ENCODE measurements at regions not wholly inside any gene's neighbourhood (a gene's known extent, or its start where the extent isn't known, plus 50 kb on each side); places are given as distances from the start of the nearest gene placed in this dataset.
"Not testable (repeated sequence)": the region's sequence is repeated elsewhere in the genome, so short reads cannot be mapped to it uniquely, and the experiment has no call there.

DNA sequence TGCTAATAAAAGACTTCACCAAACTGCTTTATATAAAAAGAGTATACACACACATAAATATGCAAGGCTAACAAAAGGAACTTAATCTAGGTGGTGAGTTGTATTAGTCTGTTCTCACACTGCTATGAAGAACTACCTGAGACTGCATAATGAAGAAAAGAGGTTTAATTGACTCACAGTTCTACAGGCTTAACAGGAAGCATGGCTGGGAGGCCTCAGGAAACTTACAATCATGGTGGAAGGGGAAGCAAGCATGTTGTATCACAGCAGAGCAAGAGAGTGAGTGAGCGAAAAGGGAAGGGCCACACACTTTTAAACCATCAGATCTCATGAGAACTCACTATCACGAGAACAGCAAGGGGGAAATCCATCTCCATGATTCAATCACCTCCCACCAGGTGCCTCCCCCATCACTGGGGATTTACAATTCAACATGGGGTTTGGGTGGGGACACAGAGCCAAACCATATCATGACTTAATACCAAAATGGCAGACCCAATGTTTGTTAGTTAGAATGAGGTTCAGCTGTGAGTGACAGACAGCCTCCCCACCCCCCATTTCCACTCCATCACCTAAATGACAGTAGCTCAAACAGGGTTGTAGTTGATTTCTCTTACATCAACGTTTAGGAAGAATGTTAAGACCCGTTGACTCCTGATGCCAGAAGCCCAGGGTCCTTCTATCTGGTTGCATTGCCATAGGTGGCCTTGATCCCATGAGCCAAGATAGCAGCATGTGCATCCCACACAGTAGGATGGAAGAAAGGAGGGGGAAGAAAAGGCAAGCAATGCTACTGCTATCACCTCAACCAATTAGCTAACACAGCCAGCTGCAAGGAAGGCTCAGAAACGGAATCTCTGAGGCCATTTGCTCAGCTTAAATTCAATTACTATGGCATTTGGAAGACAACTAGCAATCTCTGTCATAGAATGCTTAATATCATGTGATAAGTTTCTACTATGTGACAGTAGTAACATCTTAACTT, 77.0 kb downstream of the CCDC71L start:
- no peaks in the 10 kb centered on the region for H3K36me3 ChIP-seq (ENCODE audit: control insufficient read depth, insufficient read depth, low read length)
- H3K4me3 ChIP-seq (ENCODE audit: insufficient read depth, low read depth, low read length) = no peak overlapping the region
- H3K4me1 ChIP-seq (ENCODE audit: control insufficient read depth, insufficient read depth, low read length) = no peaks in the 10 kb centered on the region
- 86 to 91% methylated on average over 5 of the region's 5 CpGs for WGBS, 2 experiments
- no peaks in the 10 kb centered on the region for H3K9me3 ChIP-seq (ENCODE audit: control insufficient read depth, low read length)
- no peak overlapping the region for H3K27ac ChIP-seq (ENCODE audit: insufficient read depth, low read depth, low read length, poor library complexity, severe bottlenecking)
- H3K27me3 ChIP-seq (ENCODE audit: control insufficient read depth, insufficient read depth, low read length, poor library complexity, severe bottlenecking) = no peaks in the 10 kb centered on the region

GRCh38 chr7:106583100-106583499, 77.9 kb downstream of the CCDC71L start:
- H3K27ac ChIP-seq (ENCODE audit: insufficient read depth, low read depth, low read length, poor library complexity, severe bottlenecking) = no peak overlapping the region
- H3K9me3 ChIP-seq (ENCODE audit: control insufficient read depth, low read length) = no peaks in the 10 kb centered on the region
- H3K4me1 ChIP-seq (ENCODE audit: control insufficient read depth, insufficient read depth, low read length) = no peaks in the 10 kb centered on the region
- WGBS, 2 experiments = 94 to 96% methylated on average over 2 of the region's 2 CpGs
- no peak overlapping the region for H3K4me3 ChIP-seq (ENCODE audit: insufficient read depth, low read depth, low read length)
- H3K27me3 ChIP-seq (ENCODE audit: control insufficient read depth, insufficient read depth, low read length, poor library complexity, severe bottlenecking) = no peaks in the 10 kb centered on the region
- no peaks in the 10 kb centered on the region for H3K36me3 ChIP-seq (ENCODE audit: control insufficient read depth, insufficient read depth, low read length)

GRCh38 chr7:106582365-106582764, 78.6 kb downstream of the CCDC71L start:
- Histone ChIP-seq H3K9me3 (ENCODE audit: control insufficient read depth, low read length) (no peaks in the 10 kb centered on the region), H3K4me1 (ENCODE audit: control insufficient read depth, insufficient read depth, low read length) (no peaks in the 10 kb centered on the region), H3K4me3 (ENCODE audit: insufficient read depth, low read depth, low read length) (no peak overlapping the region), H3K27me3 (ENCODE audit: control insufficient read depth, insufficient read depth, low read length, poor library complexity, severe bottlenecking) (no peaks in the 10 kb centered on the region), H3K36me3 (ENCODE audit: control insufficient read depth, insufficient read depth, low read length) (no peaks in the 10 kb centered on the region), H3K27ac (ENCODE audit: insufficient read depth, low read depth, low read length, poor library complexity, severe bottlenecking) (no peak overlapping the region)
- 66 to 91% methylated on average over 2 of the region's 2 CpGs for WGBS, 2 experiments

GRCh38 chr7:106579086-106579485, 81.9 kb downstream of the CCDC71L start:
- H3K27me3 ChIP-seq (ENCODE audit: control insufficient read depth, insufficient read depth, low read length, poor library complexity, severe bottlenecking); H3K4me3 ChIP-seq (ENCODE audit: insufficient read depth, low read depth, low read length); H3K9me3 ChIP-seq (ENCODE audit: control insufficient read depth, low read length); H3K36me3 ChIP-seq (ENCODE audit: control insufficient read depth, insufficient read depth, low read length); H3K27ac ChIP-seq (ENCODE audit: insufficient read depth, low read depth, low read length, poor library complexity, severe bottlenecking); H3K4me1 ChIP-seq (ENCODE audit: control insufficient read depth, insufficient read depth, low read length): not testable (repeated sequence)
- WGBS, 2 experiments = 83 to 89% methylated on average over 13 of the region's 13 CpGs

GRCh38 chr7:106575138-106575823, 85.7 kb downstream of the CCDC71L start:
- no peak overlapping the region for H3K4me3 ChIP-seq (ENCODE audit: insufficient read depth, low read depth, low read length)
- H3K36me3 ChIP-seq (ENCODE audit: control insufficient read depth, insufficient read depth, low read length) = no peaks in the 10 kb centered on the region
- H3K27me3 ChIP-seq (ENCODE audit: control insufficient read depth, insufficient read depth, low read length, poor library complexity, severe bottlenecking) = no peaks in the 10 kb centered on the region
- no peaks in the 10 kb centered on the region for H3K4me1 ChIP-seq (ENCODE audit: control insufficient read depth, insufficient read depth, low read length)
- WGBS, 2 experiments = 93 to 95% methylated on average over 6 of the region's 6 CpGs
- no peaks in the 10 kb centered on the region for H3K9me3 ChIP-seq (ENCODE audit: control insufficient read depth, low read length)
- no peak overlapping the region for H3K27ac ChIP-seq (ENCODE audit: insufficient read depth, low read depth, low read length, poor library complexity, severe bottlenecking)

- Histone ChIP-seq H3K27me3 (ENCODE audit: control insufficient read depth, insufficient read depth, low read length, poor library complexity, severe bottlenecking) (no peaks in the 10 kb centered on the region), H3K36me3 (ENCODE audit: control insufficient read depth, insufficient read depth, low read length) (no peaks in the 10 kb centered on the region), H3K4me1 (ENCODE audit: control insufficient read depth, insufficient read depth, low read length) (no peaks in the 10 kb centered on the region), H3K27ac (ENCODE audit: insufficient read depth, low read depth, low read length, poor library complexity, severe bottlenecking) (no peak overlapping the region), H3K4me3 (ENCODE audit: insufficient read depth, low read depth, low read length) (no peak overlapping the region), H3K9me3 (ENCODE audit: control insufficient read depth, low read length) (no peaks in the 10 kb centered on the region)
- 91 to 92% methylated on average over 3 of the region's 3 CpGs for WGBS, 2 experiments
Observed at GRCh38 chr7:106573738-106574137, 87.2 kb downstream of the CCDC71L start.

DNA sequence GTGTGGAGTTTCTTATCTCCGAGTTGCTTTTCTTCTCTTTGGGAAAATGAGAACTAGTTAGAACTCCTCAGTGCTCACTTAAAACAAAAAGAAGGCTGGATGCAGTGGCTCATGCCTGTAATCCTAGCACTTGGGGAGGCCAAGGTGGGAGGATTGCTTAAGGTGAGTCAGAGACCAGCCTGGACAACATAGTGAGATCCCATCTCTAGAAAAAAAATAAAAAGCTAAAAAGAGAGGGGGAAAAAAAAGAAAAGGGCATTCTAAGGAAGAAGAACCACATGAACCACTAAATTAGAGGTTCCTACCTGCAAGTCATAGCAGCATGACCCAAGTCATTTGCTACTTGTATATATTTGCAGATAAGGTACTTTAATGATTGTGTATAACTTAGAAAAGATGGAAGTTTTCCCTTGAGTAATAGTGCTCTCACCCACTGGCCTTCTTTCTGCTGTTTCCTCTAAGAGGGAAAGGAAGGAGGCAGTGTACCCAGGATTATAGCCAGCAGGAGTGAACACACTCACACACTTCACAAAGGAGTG, 87.8 kb downstream of the CCDC71L start:
- H3K27me3 ChIP-seq (ENCODE audit: control insufficient read depth, insufficient read depth, low read length, poor library complexity, severe bottlenecking) = no peaks in the 10 kb centered on the region
- WGBS, 2 experiments = 86 to 93% methylated on average over 1 of the region's 1 CpG
- H3K27ac ChIP-seq (ENCODE audit: insufficient read depth, low read depth, low read length, poor library complexity, severe bottlenecking) = no peak overlapping the region
- H3K36me3 ChIP-seq (ENCODE audit: control insufficient read depth, insufficient read depth, low read length) = no peaks in the 10 kb centered on the region
- no peaks in the 10 kb centered on the region for H3K4me1 ChIP-seq (ENCODE audit: control insufficient read depth, insufficient read depth, low read length)
- H3K9me3 ChIP-seq (ENCODE audit: control insufficient read depth, low read length) = no peaks in the 10 kb centered on the region
- H3K4me3 ChIP-seq (ENCODE audit: insufficient read depth, low read depth, low read length) = no peak overlapping the region

DNA sequence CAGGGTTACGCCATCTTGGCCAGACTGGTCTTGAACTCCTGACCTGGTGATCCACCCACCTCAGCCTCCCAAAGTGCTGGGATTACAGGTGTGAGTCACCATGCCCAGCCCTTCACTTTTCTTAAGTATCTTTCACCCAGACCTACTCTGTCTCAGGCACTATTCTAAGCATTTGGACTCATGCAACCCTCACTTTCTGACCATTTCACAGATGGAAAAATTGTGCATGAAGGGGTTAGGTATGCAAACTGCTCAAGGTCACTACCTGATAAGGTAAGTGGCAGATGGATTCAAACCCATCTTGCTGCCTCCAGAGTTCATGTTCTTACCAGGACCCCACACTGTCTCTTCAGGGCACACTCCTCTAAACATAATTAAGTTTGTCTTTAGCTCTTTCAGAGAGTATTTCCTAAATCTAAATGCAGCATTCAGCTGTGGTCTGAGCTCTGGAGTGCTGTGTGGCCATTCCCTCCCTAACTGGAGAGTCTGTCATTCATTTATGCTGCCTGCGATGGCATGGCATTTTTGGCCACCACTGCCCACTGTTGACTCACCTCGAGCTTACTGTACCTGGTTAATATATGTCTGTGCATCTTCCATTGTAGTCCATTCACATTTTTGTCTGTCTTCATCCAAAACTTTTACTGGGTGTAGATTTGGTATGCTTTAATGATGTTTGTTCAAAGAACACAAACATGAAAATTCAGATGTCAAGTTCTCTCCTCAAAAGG, 88.4 kb downstream of the CCDC71L start:
- 87 to 95% methylated on average over 3 of the region's 3 CpGs for WGBS, 2 experiments

DNA sequence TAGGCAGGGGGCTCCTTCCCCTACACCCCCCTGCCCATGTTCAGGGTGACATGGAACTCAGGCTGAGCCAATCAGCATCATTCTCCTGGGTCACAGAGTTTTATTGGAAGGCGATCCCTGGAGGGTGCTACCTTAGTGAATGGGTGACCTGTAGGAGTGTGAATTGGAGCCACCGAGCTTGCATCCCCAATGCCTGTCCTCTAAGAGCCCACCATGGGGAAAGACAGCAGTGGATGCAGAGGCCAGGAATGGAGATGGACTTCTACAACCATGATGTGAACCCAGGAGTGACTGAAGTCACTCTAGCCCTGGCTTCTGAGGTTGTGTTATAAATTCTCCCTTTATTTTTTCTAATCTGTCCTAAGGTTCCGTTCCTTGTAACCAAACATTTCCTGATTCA, 89.4 kb downstream of the CCDC71L start:
- no peak overlapping the region for H3K4me3 ChIP-seq (ENCODE audit: insufficient read depth, low read depth, low read length)
- no peaks in the 10 kb centered on the region for H3K27me3 ChIP-seq (ENCODE audit: control insufficient read depth, insufficient read depth, low read length, poor library complexity, severe bottlenecking)
- H3K4me1 ChIP-seq (ENCODE audit: control insufficient read depth, insufficient read depth, low read length) = no peaks in the 10 kb centered on the region
- H3K9me3 ChIP-seq (ENCODE audit: control insufficient read depth, low read length) = no peaks in the 10 kb centered on the region
- no peak overlapping the region for H3K27ac ChIP-seq (ENCODE audit: insufficient read depth, low read depth, low read length, poor library complexity, severe bottlenecking)
- WGBS, 2 experiments = 95 to 100% methylated on average over 3 of the region's 3 CpGs
- no peaks in the 10 kb centered on the region for H3K36me3 ChIP-seq (ENCODE audit: control insufficient read depth, insufficient read depth, low read length)

More for the DNA sequence above, 88.4 kb downstream of the CCDC71L start:
- Histone ChIP-seq H3K4me3 (ENCODE audit: insufficient read depth, low read depth, low read length) (no peak overlapping the region), H3K27me3 (ENCODE audit: control insufficient read depth, insufficient read depth, low read length, poor library complexity, severe bottlenecking) (no peaks in the 10 kb centered on the region), H3K36me3 (ENCODE audit: control insufficient read depth, insufficient read depth, low read length) (no peaks in the 10 kb centered on the region), H3K4me1 (ENCODE audit: control insufficient read depth, insufficient read depth, low read length) (no peaks in the 10 kb centered on the region), H3K9me3 (ENCODE audit: control insufficient read depth, low read length) (no peaks in the 10 kb centered on the region), H3K27ac (ENCODE audit: insufficient read depth, low read depth, low read length, poor library complexity, severe bottlenecking) (no peak overlapping the region)
